B cell (primary cell): ENCODE measurements at regions not wholly inside any gene's neighbourhood (a gene's known extent, or its start where the extent isn't known, plus 50 kb on each side); places are given as distances from the start of the nearest gene placed in this dataset.

Experiments used
- CTCF ChIP-seq: fragments of 200-600 bp; IDR thresholded peaks from one replicate; pipeline ENCODE4 v1.8.0; 2022; ENCODE audit warnings: antibody characterized with exemption, mild to moderate bottlenecking
- EZH2 ChIP-seq: IDR thresholded peaks from 2 replicates; pipeline ENCODE4 v1.6.1; 2012; ENCODE audit warnings: borderline replicate concordance, low read depth, mild to moderate bottlenecking, moderate library complexity, low read length; ENCODE audit not compliant: insufficient read depth, poor library complexity, severe bottlenecking

- TF ChIP-seq CTCF (no peak), EZH2 (no peak)
These were observed 352.6 kb upstream of the CWC22 start for GRCh38 chr2:180359522-180360282.
